22Rv1 (cell line): ENCODE measurements at regions not wholly inside any gene's neighbourhood (a gene's known extent, or its start where the extent isn't known, plus 50 kb on each side); places are given as distances from the start of the nearest gene placed in this dataset.

ENCODE experiments used
- H3K27ac ChIP-seq: fragments of 450-650 bp; 2 replicates; pipeline ENCODE4 v1.5.1; 2017
- CTCF ChIP-seq: fragments of 450-650 bp; IDR thresholded peaks from 2 replicates; pipeline ENCODE4 v1.5.1; 2017; ENCODE audit warnings: mild to moderate bottlenecking
- ZFX ChIP-seq: fragments of 450-650 bp; IDR thresholded peaks from 2 replicates; pipeline ENCODE4 v1.6.1; 2017; ENCODE audit warnings: antibody characterized with exemption, borderline replicate concordance

GRCh38 chr11:33475993-33476392, 218.8 kb downstream of the HIPK3 start:
- no peak overlapping the region for H3K27ac ChIP-seq
- TF ChIP-seq ZFX = no peak
- no peak for TF ChIP-seq CTCF

- H3K27ac ChIP-seq = no peak overlapping the region
- no peak for TF ChIP-seq CTCF
- TF ChIP-seq ZFX = no peak
Observed at GRCh38 chr11:33474866-33475265, 217.7 kb downstream of the HIPK3 start.

- no peak overlapping the region for H3K27ac ChIP-seq
- TF ChIP-seq CTCF (no peak), ZFX (no peak)
Observed at GRCh38 chr11:33471541-33471940, 214.4 kb downstream of the HIPK3 start.

- TF ChIP-seq ZFX (no peak), CTCF (no peak)
- H3K27ac ChIP-seq = no peak overlapping the region
Observed at GRCh38 chr11:33467966-33468365, 210.8 kb downstream of the HIPK3 start.

- no peak for TF ChIP-seq CTCF
- no peak overlapping the region for H3K27ac ChIP-seq
Observed at GRCh38 chr11:33463059-33463458, 205.9 kb downstream of the HIPK3 start.

- no peak for TF ChIP-seq ZFX
- no peak for TF ChIP-seq CTCF
- no peak overlapping the region for H3K27ac ChIP-seq
Observed at GRCh38 chr11:33461369-33462125, 204.4 kb downstream of the HIPK3 start.

GRCh38 chr11:33457948-33458347, 200.8 kb downstream of the HIPK3 start:
- TF ChIP-seq ZFX = no peak
- TF ChIP-seq CTCF = no peak
- no peak overlapping the region for H3K27ac ChIP-seq
